ENCODE measurements at regions not wholly inside any gene's neighbourhood (a gene's known extent, or its start where the extent isn't known, plus 50 kb on each side); places are given as distances from the start of the nearest gene placed in this dataset.

- TF ChIP-seq ELK1 (IDR thresholded peaks at IDR 0.05; ENCODE audit: low read depth, low read length) (no peak), EP300 (IDR thresholded peaks at IDR 0.05) (no peak), SMC3 (IDR thresholded peaks at IDR 0.05) (no peak)
Observed at GRCh38 chr10:83984256-83984640, 155.1 kb upstream of the GHITM start.

All from A549 (cell line).